GM23338 (cell line): ENCODE measurements at regions not wholly inside any gene's neighbourhood (a gene's known extent, or its start where the extent isn't known, plus 50 kb on each side); places are given as distances from the start of the nearest gene placed in this dataset.

Experiments used
- CREB1 ChIP-seq: fragments of 250-450 bp; sonication (Bioruptor Pico); IDR thresholded peaks from 2 replicates; pipeline ENCODE4 v1.5.0; 2020; ENCODE audit warnings: low read depth, mild to moderate bottlenecking, moderate library complexity
- CTCF ChIP-seq, 2 experiments: fragments of 200-600 bp in 1 of 2; sonication (generic) in 1 of 2; conservative IDR thresholded peaks; 2 replicates each; pipeline versions ENCODE4 v1.5.1 to v1.6.1; 2016 to 2017; ENCODE audit warnings: antibody characterized with exemption in 2 of 2, low read depth in 2 of 2, mild to moderate bottlenecking in 2 of 2, moderate library complexity in 1 of 2
- EZH2 ChIP-seq: fragments of 200-600 bp; sonication (generic); IDR thresholded peaks from one replicate; pipeline ENCODE4 v1.8.0; 2017; ENCODE audit warnings: antibody characterized with exemption, mild to moderate bottlenecking, low read depth; ENCODE audit not compliant: unreplicated experiment
- EZH2phosphoT487 ChIP-seq: fragments of 200-600 bp; sonication (generic); IDR thresholded peaks from one replicate; pipeline ENCODE4 v1.8.1; 2018; ENCODE audit warnings: antibody characterized with exemption; ENCODE audit not compliant: unreplicated experiment
- JUNB ChIP-seq: IDR thresholded peaks from one replicate; pipeline ENCODE4 v1.6.1; 2016; ENCODE audit warnings: antibody characterized with exemption; ENCODE audit not compliant: unreplicated experiment
- NANOG ChIP-seq: IDR thresholded peaks from 2 replicates; pipeline ENCODE4 v1.6.1; 2016; ENCODE audit warnings: antibody characterized with exemption, borderline replicate concordance
- POLR2AphosphoS5 ChIP-seq: IDR thresholded peaks from 2 replicates; pipeline ENCODE4 v1.6.1; 2016; ENCODE audit warnings: antibody characterized with exemption, low read depth
- STAT1 ChIP-seq: IDR thresholded peaks from one replicate; pipeline ENCODE4 v1.6.1; 2016; ENCODE audit warnings: antibody characterized with exemption; ENCODE audit not compliant: unreplicated experiment
- ZNF114 ChIP-seq: fragments of 250-450 bp; sonication (Bioruptor Pico); IDR thresholded peaks from 2 replicates; pipeline ENCODE4 v1.5.0; 2020; ENCODE audit warnings: mild to moderate bottlenecking, moderate library complexity
- ZNF331 ChIP-seq: fragments of 250-450 bp; sonication (Bioruptor Pico); IDR thresholded peaks from 2 replicates; pipeline ENCODE4 v1.5.0; 2020; ENCODE audit warnings: low read depth, mild to moderate bottlenecking, moderate library complexity
- TF ChIP-seq, protein P1 (sequence below): IDR thresholded peaks from one replicate; pipeline ENCODE4 v1.6.1; 2018; ENCODE audit warnings: antibody characterized with exemption; ENCODE audit not compliant: unreplicated experiment
- TF ChIP-seq, protein P2 (sequence below): IDR thresholded peaks from 2 replicates; pipeline ENCODE4 v1.6.1; 2016; ENCODE audit warnings: antibody characterized with exemption
- TF ChIP-seq, protein P3 (sequence below): fragments of 250-450 bp; sonication (Bioruptor Pico); IDR thresholded peaks from 2 replicates; pipeline ENCODE4 v1.5.0; 2020; ENCODE audit warnings: mild to moderate bottlenecking, moderate library complexity

GRCh38 chr4:10960389-10960788 lies 275.8 kb upstream of the CLNK start:
- TF ChIP-seq CTCF (conservative IDR thresholded peaks at IDR 0.05; ENCODE audit: low read depth in 2 of 2) (no peak), POLR2AphosphoS5 (no peak), EZH2 (no peak), NANOG (no peak), CREB1 (CRISPR knock-in tag) (no peak), EZH2phosphoT487 (no peak), ZNF331 (CRISPR knock-in tag) (no peak), ZNF114 (CRISPR knock-in tag) (no peak), JUNB (no peak), STAT1 (no peak)
- TF ChIP-seq, protein P1, sequence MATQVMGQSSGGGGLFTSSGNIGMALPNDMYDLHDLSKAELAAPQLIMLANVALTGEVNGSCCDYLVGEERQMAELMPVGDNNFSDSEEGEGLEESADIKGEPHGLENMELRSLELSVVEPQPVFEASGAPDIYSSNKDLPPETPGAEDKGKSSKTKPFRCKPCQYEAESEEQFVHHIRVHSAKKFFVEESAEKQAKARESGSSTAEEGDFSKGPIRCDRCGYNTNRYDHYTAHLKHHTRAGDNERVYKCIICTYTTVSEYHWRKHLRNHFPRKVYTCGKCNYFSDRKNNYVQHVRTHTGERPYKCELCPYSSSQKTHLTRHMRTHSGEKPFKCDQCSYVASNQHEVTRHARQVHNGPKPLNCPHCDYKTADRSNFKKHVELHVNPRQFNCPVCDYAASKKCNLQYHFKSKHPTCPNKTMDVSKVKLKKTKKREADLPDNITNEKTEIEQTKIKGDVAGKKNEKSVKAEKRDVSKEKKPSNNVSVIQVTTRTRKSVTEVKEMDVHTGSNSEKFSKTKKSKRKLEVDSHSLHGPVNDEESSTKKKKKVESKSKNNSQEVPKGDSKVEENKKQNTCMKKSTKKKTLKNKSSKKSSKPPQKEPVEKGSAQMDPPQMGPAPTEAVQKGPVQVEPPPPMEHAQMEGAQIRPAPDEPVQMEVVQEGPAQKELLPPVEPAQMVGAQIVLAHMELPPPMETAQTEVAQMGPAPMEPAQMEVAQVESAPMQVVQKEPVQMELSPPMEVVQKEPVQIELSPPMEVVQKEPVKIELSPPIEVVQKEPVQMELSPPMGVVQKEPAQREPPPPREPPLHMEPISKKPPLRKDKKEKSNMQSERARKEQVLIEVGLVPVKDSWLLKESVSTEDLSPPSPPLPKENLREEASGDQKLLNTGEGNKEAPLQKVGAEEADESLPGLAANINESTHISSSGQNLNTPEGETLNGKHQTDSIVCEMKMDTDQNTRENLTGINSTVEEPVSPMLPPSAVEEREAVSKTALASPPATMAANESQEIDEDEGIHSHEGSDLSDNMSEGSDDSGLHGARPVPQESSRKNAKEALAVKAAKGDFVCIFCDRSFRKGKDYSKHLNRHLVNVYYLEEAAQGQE = no peak
- TF ChIP-seq, protein P2, sequence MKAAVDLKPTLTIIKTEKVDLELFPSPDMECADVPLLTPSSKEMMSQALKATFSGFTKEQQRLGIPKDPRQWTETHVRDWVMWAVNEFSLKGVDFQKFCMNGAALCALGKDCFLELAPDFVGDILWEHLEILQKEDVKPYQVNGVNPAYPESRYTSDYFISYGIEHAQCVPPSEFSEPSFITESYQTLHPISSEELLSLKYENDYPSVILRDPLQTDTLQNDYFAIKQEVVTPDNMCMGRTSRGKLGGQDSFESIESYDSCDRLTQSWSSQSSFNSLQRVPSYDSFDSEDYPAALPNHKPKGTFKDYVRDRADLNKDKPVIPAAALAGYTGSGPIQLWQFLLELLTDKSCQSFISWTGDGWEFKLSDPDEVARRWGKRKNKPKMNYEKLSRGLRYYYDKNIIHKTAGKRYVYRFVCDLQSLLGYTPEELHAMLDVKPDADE = no peak
- TF ChIP-seq, protein P3, sequence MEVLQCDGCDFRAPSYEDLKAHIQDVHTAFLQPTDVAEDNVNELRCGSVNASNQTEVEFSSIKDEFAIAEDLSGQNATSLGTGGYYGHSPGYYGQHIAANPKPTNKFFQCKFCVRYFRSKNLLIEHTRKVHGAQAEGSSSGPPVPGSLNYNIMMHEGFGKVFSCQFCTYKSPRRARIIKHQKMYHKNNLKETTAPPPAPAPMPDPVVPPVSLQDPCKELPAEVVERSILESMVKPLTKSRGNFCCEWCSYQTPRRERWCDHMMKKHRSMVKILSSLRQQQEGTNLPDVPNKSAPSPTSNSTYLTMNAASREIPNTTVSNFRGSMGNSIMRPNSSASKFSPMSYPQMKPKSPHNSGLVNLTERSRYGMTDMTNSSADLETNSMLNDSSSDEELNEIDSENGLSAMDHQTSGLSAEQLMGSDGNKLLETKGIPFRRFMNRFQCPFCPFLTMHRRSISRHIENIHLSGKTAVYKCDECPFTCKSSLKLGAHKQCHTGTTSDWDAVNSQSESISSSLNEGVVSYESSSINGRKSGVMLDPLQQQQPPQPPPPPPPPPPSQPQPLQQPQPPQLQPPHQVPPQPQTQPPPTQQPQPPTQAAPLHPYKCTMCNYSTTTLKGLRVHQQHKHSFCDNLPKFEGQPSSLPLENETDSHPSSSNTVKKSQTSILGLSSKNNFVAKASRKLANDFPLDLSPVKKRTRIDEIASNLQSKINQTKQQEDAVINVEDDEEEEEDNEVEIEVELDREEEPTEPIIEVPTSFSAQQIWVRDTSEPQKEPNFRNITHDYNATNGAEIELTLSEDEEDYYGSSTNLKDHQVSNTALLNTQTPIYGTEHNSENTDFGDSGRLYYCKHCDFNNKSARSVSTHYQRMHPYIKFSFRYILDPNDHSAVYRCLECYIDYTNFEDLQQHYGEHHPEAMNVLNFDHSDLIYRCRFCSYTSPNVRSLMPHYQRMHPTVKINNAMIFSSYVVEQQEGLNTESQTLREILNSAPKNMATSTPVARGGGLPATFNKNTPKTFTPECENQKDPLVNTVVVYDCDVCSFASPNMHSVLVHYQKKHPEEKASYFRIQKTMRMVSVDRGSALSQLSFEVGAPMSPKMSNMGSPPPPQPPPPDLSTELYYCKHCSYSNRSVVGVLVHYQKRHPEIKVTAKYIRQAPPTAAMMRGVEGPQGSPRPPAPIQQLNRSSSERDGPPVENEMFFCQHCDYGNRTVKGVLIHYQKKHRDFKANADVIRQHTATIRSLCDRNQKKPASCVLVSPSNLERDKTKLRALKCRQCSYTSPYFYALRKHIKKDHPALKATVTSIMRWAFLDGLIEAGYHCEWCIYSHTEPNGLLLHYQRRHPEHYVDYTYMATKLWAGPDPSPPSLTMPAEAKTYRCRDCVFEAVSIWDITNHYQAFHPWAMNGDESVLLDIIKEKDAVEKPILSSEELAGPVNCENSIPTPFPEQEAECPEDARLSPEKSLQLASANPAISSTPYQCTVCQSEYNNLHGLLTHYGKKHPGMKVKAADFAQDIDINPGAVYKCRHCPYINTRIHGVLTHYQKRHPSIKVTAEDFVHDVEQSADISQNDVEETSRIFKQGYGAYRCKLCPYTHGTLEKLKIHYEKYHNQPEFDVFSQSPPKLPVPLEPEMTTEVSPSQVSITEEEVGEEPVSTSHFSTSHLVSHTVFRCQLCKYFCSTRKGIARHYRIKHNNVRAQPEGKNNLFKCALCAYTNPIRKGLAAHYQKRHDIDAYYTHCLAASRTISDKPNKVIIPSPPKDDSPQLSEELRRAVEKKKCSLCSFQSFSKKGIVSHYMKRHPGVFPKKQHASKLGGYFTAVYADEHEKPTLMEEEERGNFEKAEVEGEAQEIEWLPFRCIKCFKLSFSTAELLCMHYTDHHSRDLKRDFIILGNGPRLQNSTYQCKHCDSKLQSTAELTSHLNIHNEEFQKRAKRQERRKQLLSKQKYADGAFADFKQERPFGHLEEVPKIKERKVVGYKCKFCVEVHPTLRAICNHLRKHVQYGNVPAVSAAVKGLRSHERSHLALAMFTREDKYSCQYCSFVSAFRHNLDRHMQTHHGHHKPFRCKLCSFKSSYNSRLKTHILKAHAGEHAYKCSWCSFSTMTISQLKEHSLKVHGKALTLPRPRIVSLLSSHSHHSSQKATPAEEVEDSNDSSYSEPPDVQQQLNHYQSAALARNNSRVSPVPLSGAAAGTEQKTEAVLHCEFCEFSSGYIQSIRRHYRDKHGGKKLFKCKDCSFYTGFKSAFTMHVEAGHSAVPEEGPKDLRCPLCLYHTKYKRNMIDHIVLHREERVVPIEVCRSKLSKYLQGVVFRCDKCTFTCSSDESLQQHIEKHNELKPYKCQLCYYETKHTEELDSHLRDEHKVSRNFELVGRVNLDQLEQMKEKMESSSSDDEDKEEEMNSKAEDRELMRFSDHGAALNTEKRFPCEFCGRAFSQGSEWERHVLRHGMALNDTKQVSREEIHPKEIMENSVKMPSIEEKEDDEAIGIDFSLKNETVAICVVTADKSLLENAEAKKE (CRISPR knock-in tag) = no peak
